IMR-90 (cell line): ENCODE measurements at regions not wholly inside any gene's neighbourhood (a gene's known extent, or its start where the extent isn't known, plus 50 kb on each side); places are given as distances from the start of the nearest gene placed in this dataset.

Experiments used
- ATAC-seq: fragments of 200-7000 bp; cut with Tn5 transposase; 2 replicates; pipeline ENCODE4 v1.9.1; 2020; ENCODE audit warnings: low read depth, mild to moderate bottlenecking, moderate library complexity
- BruUV-seq: library from RNA; stranded (reverse); fragments of 400-500 nt; replicated peaks from 2 replicates; lab custom pipeline; 2021; lab: Mats Ljungman, UMichigan
- CTCF ChIA-PET: fragments of 300-600 bp; formaldehyde crosslinking; extraction: SDS; loops from one replicate; lab custom pipeline; 2021; ENCODE audit warnings: antibody characterized with exemption; lab: Yijun Ruan, JAX
- POLR2A ChIA-PET: fragments of 300-600 bp; sonication (Branson Sonifier 250); formaldehyde crosslinking; loops from one replicate; lab custom pipeline; 2022; ENCODE audit warnings: antibody characterized with exemption; ENCODE audit not compliant: unreplicated experiment; lab: Charles Lee
- DNase-seq: peaks from one replicate; pipeline ENCODE4 v3.0.0; 2013
- H2AFZ ChIP-seq: replicated peaks from 2 replicates; pipeline ENCODE3; 2013; ENCODE audit warnings: low read length, mild to moderate bottlenecking; ENCODE audit not compliant: poor library complexity
- H2AK5ac ChIP-seq: 2 replicates; pipeline ENCODE4 v1.6.1; 2013; ENCODE audit warnings: low read depth, low read length, inconsistent platforms
- H2AK9ac ChIP-seq: replicated peaks from 2 replicates; pipeline ENCODE3; 2013; ENCODE audit warnings: mild to moderate bottlenecking, low read depth, low read length, moderate library complexity; ENCODE audit not compliant: poor library complexity
- H2BK120ac ChIP-seq: 2 replicates; pipeline ENCODE4 v1.6.1; 2013; ENCODE audit warnings: low read depth, low read length, inconsistent platforms
- H2BK15ac ChIP-seq: 3 replicates; pipeline ENCODE4 v1.6.1; 2013; ENCODE audit warnings: low read depth, low read length, inconsistent platforms
- H2BK20ac ChIP-seq: 2 replicates; pipeline ENCODE4 v1.6.1; 2013; ENCODE audit warnings: low read depth, mild to moderate bottlenecking, inconsistent platforms, low read length, moderate library complexity
- H2BK5ac ChIP-seq: 2 replicates; pipeline ENCODE4 v1.6.1; 2013; ENCODE audit warnings: mild to moderate bottlenecking, low read depth, low read length, inconsistent platforms; ENCODE audit not compliant: poor library complexity, severe bottlenecking
- H3K14ac ChIP-seq: replicated peaks from 2 replicates; pipeline ENCODE4 v1.6.1; 2013; ENCODE audit warnings: low read depth, low read length, inconsistent platforms
- H3K18ac ChIP-seq: 2 replicates; pipeline ENCODE4 v1.6.1; 2013; ENCODE audit warnings: low read depth, low read length, control low read depth
- H3K23ac ChIP-seq: 2 replicates; pipeline ENCODE4 v1.6.1; 2013; ENCODE audit warnings: low read depth, low read length, inconsistent platforms
- H3K27ac ChIP-seq: 2 replicates; pipeline ENCODE4 v1.5.1; 2013; ENCODE audit warnings: mild to moderate bottlenecking, control low read depth, low read length; ENCODE audit not compliant: insufficient read depth
- H3K27me3 ChIP-seq: 2 replicates; pipeline ENCODE4 v1.6.1; 2013; ENCODE audit warnings: low read length; ENCODE audit not compliant: control insufficient read depth, insufficient read depth
- H3K36me3 ChIP-seq: 2 replicates; pipeline ENCODE4 v1.6.1; 2013; ENCODE audit warnings: low read length, mixed read lengths; ENCODE audit not compliant: control insufficient read depth, insufficient read depth
- H3K4ac ChIP-seq: 2 replicates; pipeline ENCODE4 v1.6.1; 2013; ENCODE audit warnings: low read depth, low read length, inconsistent platforms
- H3K4me1 ChIP-seq: 2 replicates; pipeline ENCODE4 v1.6.1; 2013; ENCODE audit warnings: low read length, mixed read lengths; ENCODE audit not compliant: control insufficient read depth, insufficient read depth
- H3K4me2 ChIP-seq: 2 replicates; pipeline ENCODE4 v1.6.1; 2013; ENCODE audit warnings: low read depth, mild to moderate bottlenecking, control low read depth, low read length, moderate library complexity
- H3K4me3 ChIP-seq: 2 replicates; pipeline ENCODE4 v1.5.1; 2013; ENCODE audit warnings: low read depth, mild to moderate bottlenecking, control low read depth, low read length, moderate library complexity; ENCODE audit not compliant: insufficient read depth
- H3K56ac ChIP-seq: 2 replicates; pipeline ENCODE4 v1.6.1; 2013; ENCODE audit warnings: low read length, inconsistent platforms; ENCODE audit not compliant: insufficient read depth; ENCODE audit errors: extremely low read depth
- H3K79me1 ChIP-seq, 2 experiments: 2 replicates each; pipeline ENCODE4 v1.6.1; 2013; ENCODE audit warnings: low read length in 2 of 2, inconsistent platforms in 1 of 2, low read depth in 1 of 2
- H3K9ac ChIP-seq: 2 replicates; pipeline ENCODE4 v1.6.1; 2013; ENCODE audit warnings: low read depth, low read length, control low read depth
- H3K9me1 ChIP-seq: 2 replicates; pipeline ENCODE4 v1.6.1; 2013; ENCODE audit warnings: low read length, inconsistent platforms; ENCODE audit not compliant: insufficient read depth
- H3K9me3 ChIP-seq: 2 replicates; pipeline ENCODE4 v1.6.1; 2013; ENCODE audit warnings: low read length; ENCODE audit not compliant: control insufficient read depth, insufficient read depth
- H4K20me1 ChIP-seq: 2 replicates; pipeline ENCODE4 v1.6.1; 2013; ENCODE audit warnings: low read length, inconsistent platforms; ENCODE audit not compliant: insufficient read depth
- H4K5ac ChIP-seq: 2 replicates; pipeline ENCODE4 v1.6.1; 2013; ENCODE audit warnings: mild to moderate bottlenecking, low read depth, low read length, control low read depth
- H4K8ac ChIP-seq, 2 experiments: 2 replicates each; pipeline ENCODE4 v1.6.1; 2013; ENCODE audit warnings: low read depth in 2 of 2, low read length in 2 of 2, control low read depth in 1 of 2, inconsistent platforms in 1 of 2
- H4K91ac ChIP-seq: 2 replicates; pipeline ENCODE4 v1.6.1; 2013; ENCODE audit warnings: low read depth, low read length, inconsistent platforms; ENCODE audit not compliant: insufficient read depth
- ELK1 ChIP-seq: fragments of 150-350 bp; IDR thresholded peaks from 2 replicates; pipeline ENCODE4 v1.6.1; 2016; ENCODE audit warnings: low read depth, mild to moderate bottlenecking, low read length, moderate library complexity, borderline replicate concordance
- RCOR1 ChIP-seq: IDR thresholded peaks from 2 replicates; pipeline ENCODE4 v1.6.1; 2012; ENCODE audit warnings: mild to moderate bottlenecking, low read length, improper control_type of control experiment; ENCODE audit not compliant: insufficient replicate concordance
- RFX5 ChIP-seq: IDR thresholded peaks from 2 replicates; pipeline ENCODE4 v1.8.0; 2012; ENCODE audit warnings: low read depth, mild to moderate bottlenecking, low read length, moderate library complexity
- USF2 ChIP-seq: fragments of 150-350 bp; IDR thresholded peaks from 2 replicates; pipeline ENCODE4 v1.6.1; 2017; ENCODE audit warnings: mild to moderate bottlenecking, antibody characterized with exemption, low read length, low read depth
- WGBS, 2 experiments: methylation state at CpG; one replicate each; pipeline versions ENCODE4 v1.1.5 to v1.1.7; 2013; ENCODE audit warnings: missing lambda C conversion rate in 2 of 2; ENCODE audit not compliant: insufficient read length in 1 of 2; ENCODE audit errors: extremely low coverage in 2 of 2; 5-methylcytosine and 5-hydroxymethylcytosine counted together
- dilution Hi-C: fragments of 300-500 bp; cut with HindIII; formaldehyde crosslinking; loops from one replicate; pipeline ENCODE4 v1.14.3; 2018; ENCODE audit warnings: low sequenced_read_pairs; ENCODE audit not compliant: unreplicated experiment
- in situ Hi-C: fragments of 300-500 bp; cut with MboI; formaldehyde crosslinking; loops from 3 replicates; pipeline ENCODE4 v1.14.3; 2019; ENCODE audit warnings: low sequenced_read_pairs, inconsistent platforms, mixed read lengths
- intact Hi-C: fragments of 100-400 bp; cut with micrococcal nuclease; formaldehyde crosslinking; loops from 2 replicates; pipeline ENCODE4 v1.10.0; 2022

GRCh38 chr3:27930052-27930602 is 208.0 kb upstream of the EOMES start:
- no peaks in the 10 kb centered on the region for H3K27me3 ChIP-seq
- H2BK15ac ChIP-seq, result no peak overlapping the region
- no peak overlapping the region for H3K18ac ChIP-seq
- no peak overlapping the region for H2BK120ac ChIP-seq
- no peak overlapping the region for H3K4me3 ChIP-seq
- no peak overlapping the region for H2AK9ac ChIP-seq
- no peak overlapping the region for H4K8ac ChIP-seq
- H2BK20ac ChIP-seq, result no peak overlapping the region
- no peak overlapping the region for H4K5ac ChIP-seq
- DNase-seq, result no peak
- no peak overlapping the region for H3K56ac ChIP-seq
- no peaks in the 10 kb centered on the region for H4K20me1 ChIP-seq
- no CpG with 5 or more reads among the region's 1 CpG for WGBS, 2 experiments
- no peak overlapping the region for H2AFZ ChIP-seq
- H2AK5ac ChIP-seq, result no peak overlapping the region
- no TSS peak for BruUV-seq
- no peak for ATAC-seq
- CTCF ChIA-PET, result no interaction called here
- H3K9me3 ChIP-seq, result no peaks in the 10 kb centered on the region
- no peaks in the 10 kb centered on the region for H3K36me3 ChIP-seq
- no peak overlapping the region for H3K4ac ChIP-seq
- dilution Hi-C loops, result no loop called here
- no peaks in the 10 kb centered on the region for H3K4me1 ChIP-seq
- intact Hi-C loops, result no loop called here
- POLR2A ChIA-PET, result no interaction called here
- H3K27ac ChIP-seq, result no peak overlapping the region
- no peaks in the 10 kb centered on the region for H3K9me1 ChIP-seq
- H3K9ac ChIP-seq, result no peak overlapping the region
- TF ChIP-seq RFX5 (no peak), USF2 (no peak), RCOR1 (no peak), ELK1 (no peak)
- in situ Hi-C loops, result no loop called here
- H3K14ac ChIP-seq, result no peak overlapping the region
- no peak overlapping the region for H3K4me2 ChIP-seq
- H3K23ac ChIP-seq, result no peak overlapping the region
- no peak overlapping the region for H2BK5ac ChIP-seq
- no peaks in the 10 kb centered on the region for H3K79me1 ChIP-seq
- no peak overlapping the region for H4K91ac ChIP-seq
